Stomach (tissue), 8 donors: ENCODE measurements at regions not wholly inside any gene's neighbourhood (a gene's known extent, or its start where the extent isn't known, plus 50 kb on each side); places are given as distances from the start of the nearest gene placed in this dataset.

ENCODE experiments used
- DNase-seq, 2 donors: peaks; one replicate each; pipeline versions ENCODE4 v3.0.0 to v3.0.0-alpha.2; 2013 to 2019
- H3K27ac ChIP-seq, 5 donors: fragments of 200-600 bp in 4 of 5; sonication (generic) in 4 of 5; one replicate each; pipeline ENCODE4 v1.5.1; 2013 to 2019; ENCODE audit warnings: mild to moderate bottlenecking in 1 of 5, moderate library complexity in 1 of 5
- H3K27me3 ChIP-seq, 3 donors: fragments of 200-600 bp; sonication (generic); one replicate each; pipeline ENCODE4 v1.5.1; 2017 to 2019; ENCODE audit warnings: mixed run types in 1 of 3
- H3K36me3 ChIP-seq, 4 donors: fragments of 200-600 bp; sonication (generic); 1 replicate in 3 of 4; 2 replicates in 1 of 4; pipeline ENCODE4 v1.5.1; 2016 to 2019
- H3K4me1 ChIP-seq, 4 donors: fragments of 200-600 bp; sonication (generic); one replicate each; pipeline ENCODE4 v1.5.1; 2016 to 2019
- H3K4me3 ChIP-seq, 4 donors: fragments of 200-600 bp; sonication (generic) in 3 of 4; one replicate each; pipeline ENCODE4 v1.5.1; 2016 to 2019; ENCODE audit warnings: mild to moderate bottlenecking in 1 of 4
- H3K9me3 ChIP-seq, 4 donors: fragments of 200-600 bp; sonication (generic); one replicate each; pipeline ENCODE4 v1.5.1; 2016 to 2019
- EP300 ChIP-seq: sonication (generic); formaldehyde crosslinking; IDR thresholded peaks from one replicate; pipeline ENCODE4 v1.6.1; 2017; ENCODE audit warnings: antibody characterized with exemption
- POLR2A ChIP-seq, 4 donors: fragments of 450-650 bp; IDR thresholded peaks; one replicate each; pipeline ENCODE4 v1.6.1; 2016; ENCODE audit warnings: antibody characterized with exemption in 4 of 4, control low read depth in 2 of 4, mild to moderate bottlenecking in 1 of 4, moderate library complexity in 1 of 4
- POLR2AphosphoS5 ChIP-seq, 3 donors: sonication (generic); formaldehyde crosslinking; IDR thresholded peaks; one replicate each; pipeline ENCODE4 v1.6.1; 2016; ENCODE audit warnings: antibody characterized with exemption in 3 of 3
- WGBS, 5 donors: extraction: QIAGEN DNeasy Blood & Tissue Kit in 3 of 5; methylation state at CpG; one replicate each; pipeline versions ENCODE4 v1.1.5 to v1.1.7; 2013 to 2018; 5-methylcytosine and 5-hydroxymethylcytosine counted together
- intact Hi-C: fragments of 100-400 bp; cut with DNase I; formaldehyde crosslinking; loops from one replicate; pipeline ENCODE4 v1.15.1; 2023; ENCODE audit warnings: low total_unique reads
- TF ChIP-seq, protein P1 (sequence below), 7 experiments: fragments of 450-650 bp in 4 of 7; fragments of 200-600 bp in 3 of 7; sonication (generic) in 3 of 7; IDR thresholded peaks; one replicate each; pipeline ENCODE4 v1.5.1; 2016 to 2019; ENCODE audit warnings: antibody characterized with exemption in 7 of 7, control low read depth in 2 of 7, mild to moderate bottlenecking in 1 of 7
- donor health status: healthy with polysubstance abuse.
- donor health status: Bipolar disorder and iron deficiency.
- donor health status: healthy.

DNA sequence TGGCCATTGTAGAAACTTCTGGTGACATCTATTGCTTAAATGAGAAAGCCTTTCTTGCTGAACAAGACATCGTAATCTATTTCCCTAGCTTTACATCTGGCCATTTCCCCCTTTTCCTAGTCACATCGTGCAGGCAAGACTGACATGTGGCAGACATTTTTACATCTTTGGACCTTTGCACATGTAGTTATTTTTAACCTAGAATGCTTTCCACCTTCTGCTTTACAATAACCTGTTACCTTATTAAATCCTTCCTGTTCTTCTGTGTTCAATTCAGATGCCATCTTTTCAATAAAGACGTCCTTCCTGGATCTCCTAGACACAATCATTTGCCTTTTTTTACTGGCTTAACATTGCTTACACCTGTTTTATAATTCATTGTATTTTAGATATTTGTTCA, 343.3 kb downstream of the DIPK2A start:
- no peak for DNase-seq
- 83 to 90% (median 89%) methylated on average over 3 of the region's 3 CpGs for WGBS, 5 donors
- intact Hi-C loops: no loop called here
- no peaks in the 10 kb centered on the region for H3K36me3 ChIP-seq
- H3K4me3 ChIP-seq: no peak overlapping the region
- no peaks in the 10 kb centered on the region for H3K4me1 ChIP-seq
- H3K27ac ChIP-seq: no peak overlapping the region
- H3K9me3 ChIP-seq: no peaks in the 10 kb centered on the region
- H3K27me3 ChIP-seq: no peaks in the 10 kb centered on the region
- TF ChIP-seq EP300: no peak
- TF ChIP-seq, protein P1, sequence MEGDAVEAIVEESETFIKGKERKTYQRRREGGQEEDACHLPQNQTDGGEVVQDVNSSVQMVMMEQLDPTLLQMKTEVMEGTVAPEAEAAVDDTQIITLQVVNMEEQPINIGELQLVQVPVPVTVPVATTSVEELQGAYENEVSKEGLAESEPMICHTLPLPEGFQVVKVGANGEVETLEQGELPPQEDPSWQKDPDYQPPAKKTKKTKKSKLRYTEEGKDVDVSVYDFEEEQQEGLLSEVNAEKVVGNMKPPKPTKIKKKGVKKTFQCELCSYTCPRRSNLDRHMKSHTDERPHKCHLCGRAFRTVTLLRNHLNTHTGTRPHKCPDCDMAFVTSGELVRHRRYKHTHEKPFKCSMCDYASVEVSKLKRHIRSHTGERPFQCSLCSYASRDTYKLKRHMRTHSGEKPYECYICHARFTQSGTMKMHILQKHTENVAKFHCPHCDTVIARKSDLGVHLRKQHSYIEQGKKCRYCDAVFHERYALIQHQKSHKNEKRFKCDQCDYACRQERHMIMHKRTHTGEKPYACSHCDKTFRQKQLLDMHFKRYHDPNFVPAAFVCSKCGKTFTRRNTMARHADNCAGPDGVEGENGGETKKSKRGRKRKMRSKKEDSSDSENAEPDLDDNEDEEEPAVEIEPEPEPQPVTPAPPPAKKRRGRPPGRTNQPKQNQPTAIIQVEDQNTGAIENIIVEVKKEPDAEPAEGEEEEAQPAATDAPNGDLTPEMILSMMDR (IDR thresholded peaks at IDR 0.05): no peak
- TF ChIP-seq POLR2A (IDR thresholded peaks at IDR 0.05): no peak
- TF ChIP-seq POLR2AphosphoS5 (IDR thresholded peaks at IDR 0.05): no peak

DNA sequence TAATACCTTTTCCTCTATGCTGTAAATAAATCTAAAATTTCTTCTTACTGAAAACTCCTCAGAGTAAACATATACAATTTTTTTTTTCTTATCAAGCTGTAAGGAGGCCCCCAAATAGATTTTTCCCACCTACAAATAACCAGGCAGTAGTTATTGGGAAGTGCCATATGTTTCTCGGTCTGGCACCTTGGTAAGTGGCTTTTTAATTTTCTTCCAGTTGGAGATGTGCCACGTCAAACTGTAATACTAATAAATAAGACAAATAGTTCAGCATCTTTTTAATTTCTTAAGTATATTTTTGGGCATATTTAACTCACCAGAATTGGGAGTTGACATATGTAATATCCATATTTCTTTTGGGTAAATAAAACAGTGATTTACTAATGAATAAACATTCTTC, 346.3 kb downstream of the DIPK2A start:
- Histone ChIP-seq H3K27ac (no peak overlapping the region), H3K27me3 (no peaks in the 10 kb centered on the region), H3K4me3 (no peak overlapping the region), H3K4me1 (no peaks in the 10 kb centered on the region), H3K36me3 (no peaks in the 10 kb centered on the region), H3K9me3 (no peaks in the 10 kb centered on the region)
- intact Hi-C loops: no loop called here
- TF ChIP-seq POLR2A (IDR thresholded peaks at IDR 0.05): no peak
- WGBS, 5 donors: 82 to 87% (median 85%) methylated on average over 2 of the region's 2 CpGs
- DNase-seq: no peak

DNA sequence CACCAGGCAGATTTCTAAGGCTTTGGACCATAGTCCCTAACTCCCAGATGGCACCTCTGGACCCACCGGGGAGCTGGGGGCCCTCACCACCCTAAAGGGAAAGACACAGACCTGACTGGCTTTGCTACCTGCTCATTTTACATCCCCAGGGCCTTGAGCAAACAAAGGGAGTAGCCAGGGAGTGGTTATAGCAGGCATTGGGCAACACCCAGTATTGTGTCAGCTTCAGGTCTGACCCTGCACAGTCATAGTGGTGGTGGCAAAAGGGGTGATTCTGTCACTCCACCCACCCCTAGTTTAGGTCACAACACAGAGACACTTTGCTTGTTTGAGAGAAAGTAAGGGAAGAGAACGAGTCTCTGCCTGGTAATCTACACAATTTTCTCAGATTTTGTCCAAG, 352.5 kb downstream of the DIPK2A start:
- DNase-seq: peak; percentile 26 to 68
- no peaks in the 10 kb centered on the region for H3K36me3 ChIP-seq
- 44 to 66% (median 56%) methylated on average over 2 of the region's 2 CpGs for WGBS, 5 donors
- H3K27ac ChIP-seq: no peak overlapping the region
- no peaks in the 10 kb centered on the region for H3K4me1 ChIP-seq
- H3K4me3 ChIP-seq: no peak overlapping the region
- TF ChIP-seq POLR2A (IDR thresholded peaks at IDR 0.05) (no peak), EP300 (no peak)
- TF ChIP-seq, protein P1 (IDR thresholded peaks at IDR 0.05): no peak
- peaks cover 0 to 7% (median 0%) of the 10 kb centered on the region in 4 donors for H3K9me3 ChIP-seq
- intact Hi-C loops: no loop called here
- H3K27me3 ChIP-seq: no peaks in the 10 kb centered on the region

DNA sequence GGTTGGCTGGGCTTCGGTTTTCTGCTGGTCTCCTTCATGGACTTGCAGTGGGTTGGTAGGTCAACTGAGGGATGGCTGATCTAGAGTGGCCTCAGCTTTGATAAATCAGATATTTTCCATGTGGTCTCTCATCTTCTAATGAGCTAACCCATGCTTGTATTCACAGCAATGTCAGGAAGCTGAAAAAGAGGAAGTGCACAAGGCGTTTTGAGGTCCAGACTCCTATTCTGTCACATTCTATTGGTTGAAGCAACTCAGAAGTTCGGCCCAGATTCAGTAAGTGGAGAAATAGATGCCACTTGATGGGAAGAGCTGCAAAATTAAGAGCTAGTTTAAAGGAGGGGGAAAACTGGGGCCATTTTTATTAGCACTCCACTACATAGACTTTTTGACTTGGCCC, 361.2 kb downstream of the DIPK2A start:
- no peak overlapping the region for H3K27ac ChIP-seq
- 73 to 83% (median 76%) methylated on average over 3 of the region's 3 CpGs for WGBS, 5 donors
- no peak overlapping the region for H3K4me3 ChIP-seq
- no peaks in the 10 kb centered on the region for H3K4me1 ChIP-seq
- DNase-seq: no peak
- intact Hi-C loops: no loop called here
- H3K27me3 ChIP-seq: no peaks in the 10 kb centered on the region
- peaks cover 0 to 1% (median 0%) of the 10 kb centered on the region in 4 donors for H3K9me3 ChIP-seq
- H3K36me3 ChIP-seq: no peaks in the 10 kb centered on the region
- TF ChIP-seq POLR2AphosphoS5 (IDR thresholded peaks at IDR 0.05) (no peak), EP300 (no peak), POLR2A (IDR thresholded peaks at IDR 0.05) (no peak)
- TF ChIP-seq, protein P1 (IDR thresholded peaks at IDR 0.05): no peak

DNA sequence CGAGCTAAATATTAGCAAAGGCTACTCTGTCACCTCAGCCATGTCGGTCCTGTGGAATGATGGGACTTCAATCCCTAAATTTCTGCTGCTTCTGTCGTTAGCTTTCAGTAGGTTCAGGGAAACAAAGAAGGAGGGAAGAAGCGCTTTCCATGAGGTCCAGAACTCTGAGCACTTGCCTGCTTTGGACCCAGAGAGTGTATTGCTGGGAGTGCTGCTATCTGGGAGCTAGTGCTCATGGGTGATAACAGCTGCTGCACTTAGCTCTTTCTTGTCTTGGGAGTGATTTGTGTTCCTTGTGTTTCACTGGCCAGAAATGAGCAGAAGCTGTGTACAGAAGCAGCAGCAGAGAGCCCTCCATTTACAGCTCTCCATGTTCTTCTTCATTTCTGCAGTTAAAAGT, 369.8 kb downstream of the DIPK2A start:
- no peak overlapping the region for H3K27ac ChIP-seq
- H3K36me3 ChIP-seq: no peaks in the 10 kb centered on the region
- intact Hi-C loops: no loop called here
- peaks cover 0 to 6% (median 0%) of the 10 kb centered on the region in 4 donors for H3K4me1 ChIP-seq
- H3K27me3 ChIP-seq: no peaks in the 10 kb centered on the region
- DNase-seq: peak in 1 of 2 donors; percentile 16
- H3K4me3 ChIP-seq: no peak overlapping the region
- no peaks in the 10 kb centered on the region for H3K9me3 ChIP-seq
- TF ChIP-seq, protein P1 (IDR thresholded peaks at IDR 0.05): no peak
- TF ChIP-seq EP300 (no peak), POLR2AphosphoS5 (IDR thresholded peaks at IDR 0.05) (no peak), POLR2A (IDR thresholded peaks at IDR 0.05) (no peak)
- 23 to 42% (median 25%) methylated on average over 4 of the region's 4 CpGs for WGBS, 5 donors
